GM23248 (cell line): ENCODE measurements at regions not wholly inside any gene's neighbourhood (a gene's known extent, or its start where the extent isn't known, plus 50 kb on each side); places are given as distances from the start of the nearest gene placed in this dataset.

ENCODE experiments used
- DNase-seq: peaks from one replicate; pipeline ENCODE4 v3.0.0-alpha.2; 2015
- H2AFZ ChIP-seq: fragments of 200-600 bp; sonication (generic); 2 replicates; pipeline ENCODE4 v1.6.1; 2016; ENCODE audit warnings: antibody characterized with exemption
- H3F3A ChIP-seq: fragments of 200-600 bp; sonication (generic); 2 replicates; pipeline ENCODE4 v1.6.1; 2016; ENCODE audit warnings: mild to moderate bottlenecking, antibody characterized with exemption, mixed run types; ENCODE audit not compliant: insufficient read depth
- H3K27ac ChIP-seq: fragments of 200-600 bp; sonication (generic); 2 replicates; pipeline ENCODE4 v1.5.1; 2016; ENCODE audit warnings: mild to moderate bottlenecking
- H3K27me3 ChIP-seq: fragments of 200-600 bp; sonication (generic); replicated peaks from 2 replicates; pipeline ENCODE4 v1.6.1; 2016; ENCODE audit warnings: mild to moderate bottlenecking; ENCODE audit not compliant: insufficient read depth
- H3K36me3 ChIP-seq: fragments of 200-600 bp; sonication (generic); 2 replicates; pipeline ENCODE4 v1.6.1; 2016; ENCODE audit warnings: low read depth, mild to moderate bottlenecking
- H3K4me1 ChIP-seq: fragments of 200-600 bp; sonication (generic); 2 replicates; pipeline ENCODE4 v1.6.1; 2016; ENCODE audit warnings: mild to moderate bottlenecking; ENCODE audit not compliant: insufficient read depth
- H3K4me2 ChIP-seq: fragments of 200-600 bp; sonication (generic); one replicate; pipeline ENCODE4 v1.6.1; 2016; ENCODE audit warnings: mild to moderate bottlenecking; ENCODE audit not compliant: unreplicated experiment
- H3K4me3 ChIP-seq: fragments of 200-600 bp; sonication (generic); 2 replicates; pipeline ENCODE4 v1.5.1; 2016; ENCODE audit warnings: mild to moderate bottlenecking
- H3K79me2 ChIP-seq: fragments of 200-600 bp; sonication (generic); 2 replicates; pipeline ENCODE4 v1.6.1; 2016; ENCODE audit warnings: mild to moderate bottlenecking; ENCODE audit not compliant: insufficient read depth
- H3K9ac ChIP-seq: fragments of 200-600 bp; sonication (generic); 2 replicates; pipeline ENCODE4 v1.6.1; 2016; ENCODE audit warnings: mild to moderate bottlenecking
- H3K9me2 ChIP-seq: fragments of 200-600 bp; sonication (generic); 2 replicates; pipeline ENCODE4 v1.6.1; 2016; ENCODE audit warnings: mixed run types, mild to moderate bottlenecking, moderate library complexity; ENCODE audit not compliant: insufficient read depth
- H3K9me3 ChIP-seq: fragments of 200-600 bp; sonication (generic); one replicate; pipeline ENCODE4 v1.6.1; 2017; ENCODE audit warnings: low read depth
- H4K20me1 ChIP-seq: fragments of 200-600 bp; sonication (generic); 2 replicates; pipeline ENCODE4 v1.6.0; 2016; ENCODE audit not compliant: insufficient read depth
- EZH2 ChIP-seq: fragments of 200-600 bp; sonication (generic); IDR thresholded peaks from 2 replicates; pipeline ENCODE4 v1.6.1; 2018; ENCODE audit warnings: antibody characterized with exemption, mild to moderate bottlenecking; ENCODE audit not compliant: insufficient read depth, poor library complexity, severe bottlenecking
- EZH2phosphoT487 ChIP-seq: fragments of 200-600 bp; sonication (generic); IDR thresholded peaks from 2 replicates; pipeline ENCODE4 v1.6.1; 2018; ENCODE audit warnings: antibody characterized with exemption, moderate library complexity, mild to moderate bottlenecking, low read depth; ENCODE audit not compliant: insufficient read depth
- WGBS, 2 experiments: methylation state at CpG; one replicate each; pipeline ENCODE4 v1.1.6; 2015 to 2017; ENCODE audit warnings: low lambda C conversion rate in 2 of 2, low coverage in 1 of 2; ENCODE audit errors: missing lambda C conversion rate in 2 of 2; 5-methylcytosine and 5-hydroxymethylcytosine counted together
- in situ Hi-C: fragments of 300-500 bp; cut with MboI; formaldehyde crosslinking; loops from 2 replicates; pipeline ENCODE4 v1.15.0; 2020

GRCh38 chr1:60822252-60822651 lies 260.1 kb upstream of the NFIA start:
- no peak for DNase-seq
- Histone ChIP-seq H3K36me3 (no peaks in the 10 kb centered on the region), H3K27ac (no peak overlapping the region), H3K4me1 (no peaks in the 10 kb centered on the region), H3K4me2 (no peak overlapping the region), H3K4me3 (no peak overlapping the region), H3F3A (no peaks in the 10 kb centered on the region), H3K79me2 (no peaks in the 10 kb centered on the region), H4K20me1 (no peaks in the 10 kb centered on the region), H3K9me3 (no peaks in the 10 kb centered on the region), H3K9ac (no peak overlapping the region), H3K27me3 (no peaks in the 10 kb centered on the region), H2AFZ (no peak overlapping the region), H3K9me2 (no peaks in the 10 kb centered on the region)
- in situ Hi-C loops, result no loop called here
- TF ChIP-seq EZH2 (no peak), EZH2phosphoT487 (no peak)
- WGBS, 2 experiments, result 5 to 17% methylated on average over 1 of the region's 1 CpG

- H3K36me3 ChIP-seq, result no peaks in the 10 kb centered on the region
- no peak for TF ChIP-seq EZH2
- no peak for TF ChIP-seq EZH2phosphoT487
- H3K9me3 ChIP-seq, result no peaks in the 10 kb centered on the region
- H3K79me2 ChIP-seq, result no peaks in the 10 kb centered on the region
- H3K4me3 ChIP-seq, result no peak overlapping the region
- in situ Hi-C loops, result no loop called here
- no peaks in the 10 kb centered on the region for H3K27me3 ChIP-seq
- H3K4me2 ChIP-seq, result no peak overlapping the region
- H2AFZ ChIP-seq, result no peak overlapping the region
- WGBS, 2 experiments, result 54 to 64% methylated on average over 1 of the region's 1 CpG
- H3K9me2 ChIP-seq, result no peaks in the 10 kb centered on the region
- DNase-seq, result no peak
- no peaks in the 10 kb centered on the region for H4K20me1 ChIP-seq
- H3F3A ChIP-seq, result no peaks in the 10 kb centered on the region
- H3K9ac ChIP-seq, result no peak overlapping the region
- H3K27ac ChIP-seq, result no peak overlapping the region
- no peaks in the 10 kb centered on the region for H3K4me1 ChIP-seq
Measured at GRCh38 chr1:60821156-60821555, 261.2 kb upstream of the NFIA start.

GRCh38 chr1:60818969-60819701 lies 263.2 kb upstream of the NFIA start:
- WGBS, 2 experiments, result 25 to 27% methylated on average over 4 of the region's 4 CpGs
- H3K9me3 ChIP-seq, result no peaks in the 10 kb centered on the region
- TF ChIP-seq EZH2phosphoT487 (no peak), EZH2 (no peak)

GRCh38 chr1:60813071-60813470 lies 269.3 kb upstream of the NFIA start:
- Histone ChIP-seq H4K20me1 (no peaks in the 10 kb centered on the region), H3K9me3 (no peaks in the 10 kb centered on the region), H2AFZ (no peak overlapping the region), H3K4me3 (no peak overlapping the region), H3K27ac (no peak overlapping the region), H3K4me2 (no peak overlapping the region), H3K9me2 (no peaks in the 10 kb centered on the region), H3K27me3 (no peaks in the 10 kb centered on the region), H3K9ac (no peak overlapping the region), H3F3A (no peaks in the 10 kb centered on the region), H3K36me3 (no peaks in the 10 kb centered on the region), H3K4me1 (no peaks in the 10 kb centered on the region), H3K79me2 (no peaks in the 10 kb centered on the region)
- no peak for TF ChIP-seq EZH2phosphoT487
- no peak for TF ChIP-seq EZH2
- in situ Hi-C loops, result no loop called here
- DNase-seq, result no peak
- 47 to 51% methylated on average over 3 of the region's 3 CpGs for WGBS, 2 experiments

More at GRCh38 chr1:60818969-60819701, 263.2 kb upstream of the NFIA start:
- no peaks in the 10 kb centered on the region for H3K9me2 ChIP-seq
- no peaks in the 10 kb centered on the region for H3F3A ChIP-seq
- no peak overlapping the region for H3K27ac ChIP-seq
- H3K27me3 ChIP-seq, result no peaks in the 10 kb centered on the region
- in situ Hi-C loops, result no loop called here
- H3K4me2 ChIP-seq, result no peak overlapping the region
- H3K9ac ChIP-seq, result no peak overlapping the region
- DNase-seq, result no peak
- no peak overlapping the region for H2AFZ ChIP-seq
- H3K36me3 ChIP-seq, result no peaks in the 10 kb centered on the region
- H3K4me1 ChIP-seq, result no peaks in the 10 kb centered on the region
- H3K79me2 ChIP-seq, result no peaks in the 10 kb centered on the region
- no peaks in the 10 kb centered on the region for H4K20me1 ChIP-seq
- H3K4me3 ChIP-seq, result no peak overlapping the region
